ENCODE measurements at regions not wholly inside any gene's neighbourhood (a gene's known extent, or its start where the extent isn't known, plus 50 kb on each side); places are given as distances from the start of the nearest gene placed in this dataset.
A peak's percentile ranks its signal among the peaks of the same experiment; 100 is the strongest.

- H3K4me3 ChIP-seq (ENCODE audit: low read depth, low read length) = no peak overlapping the region
- peaks cover 48% of the 10 kb centered on the region for H3K4me1 ChIP-seq (ENCODE audit: control insufficient read depth, insufficient read depth, low read length)
- no peak overlapping the region for H3K27ac ChIP-seq (ENCODE audit: low read depth, low read length)
- no peaks in the 10 kb centered on the region for H3K27me3 ChIP-seq (ENCODE audit: control insufficient read depth, insufficient read depth, low read length)
- no peak overlapping the region for H3K9ac ChIP-seq (ENCODE audit: low read length)
- H3K36me3 ChIP-seq (ENCODE audit: control insufficient read depth, insufficient read depth, low read length) = no peaks in the 10 kb centered on the region
- no peaks in the 10 kb centered on the region for H3K9me3 ChIP-seq (ENCODE audit: control insufficient read depth, insufficient read depth, low read depth, low read length)
Measured at GRCh38 chr5:125198270-125198974, 452.0 kb upstream of the ZNF608 start.

- H3K27me3 ChIP-seq (ENCODE audit: control insufficient read depth, insufficient read depth, low read length) = no peaks in the 10 kb centered on the region
- no peak overlapping the region for H3K27ac ChIP-seq (ENCODE audit: low read depth, low read length)
- no peak overlapping the region for H3K9ac ChIP-seq (ENCODE audit: low read length)
- H3K9me3 ChIP-seq (ENCODE audit: control insufficient read depth, insufficient read depth, low read depth, low read length) = no peaks in the 10 kb centered on the region
- peaks cover 48% of the 10 kb centered on the region for H3K4me1 ChIP-seq (ENCODE audit: control insufficient read depth, insufficient read depth, low read length)
- H3K36me3 ChIP-seq (ENCODE audit: control insufficient read depth, insufficient read depth, low read length) = no peaks in the 10 kb centered on the region
- H3K4me3 ChIP-seq (ENCODE audit: low read depth, low read length) = no peak overlapping the region
Measured at GRCh38 chr5:125199373-125199772, 452.9 kb upstream of the ZNF608 start.

GRCh38 chr5:125199968-125200865 is 453.8 kb upstream of the ZNF608 start:
- Histone ChIP-seq H3K27ac (ENCODE audit: low read depth, low read length) (no peak overlapping the region), H3K9ac (ENCODE audit: low read length) (peak overlapping the region; percentile 44), H3K9me3 (ENCODE audit: control insufficient read depth, insufficient read depth, low read depth, low read length) (no peaks in the 10 kb centered on the region), H3K4me1 (ENCODE audit: control insufficient read depth, insufficient read depth, low read length) (peaks cover 48% of the 10 kb centered on the region), H3K36me3 (ENCODE audit: control insufficient read depth, insufficient read depth, low read length) (no peaks in the 10 kb centered on the region), H3K4me3 (ENCODE audit: low read depth, low read length) (peak overlapping the region; percentile 48), H3K27me3 (ENCODE audit: control insufficient read depth, insufficient read depth, low read length) (no peaks in the 10 kb centered on the region)

GRCh38 chr5:125200866-125201373 is 454.5 kb upstream of the ZNF608 start:
- H3K4me3 ChIP-seq (ENCODE audit: low read depth, low read length) = peak overlapping the region; percentile 48
- no peaks in the 10 kb centered on the region for H3K9me3 ChIP-seq (ENCODE audit: control insufficient read depth, insufficient read depth, low read depth, low read length)
- H3K9ac ChIP-seq (ENCODE audit: low read length) = no peak overlapping the region
- no peaks in the 10 kb centered on the region for H3K36me3 ChIP-seq (ENCODE audit: control insufficient read depth, insufficient read depth, low read length)
- no peak overlapping the region for H3K27ac ChIP-seq (ENCODE audit: low read depth, low read length)
- peaks cover 45% of the 10 kb centered on the region for H3K4me1 ChIP-seq (ENCODE audit: control insufficient read depth, insufficient read depth, low read length)
- no peaks in the 10 kb centered on the region for H3K27me3 ChIP-seq (ENCODE audit: control insufficient read depth, insufficient read depth, low read length)

- Histone ChIP-seq H3K4me3 (ENCODE audit: low read depth, low read length) (no peak overlapping the region), H3K36me3 (ENCODE audit: control insufficient read depth, insufficient read depth, low read length) (no peaks in the 10 kb centered on the region), H3K27me3 (ENCODE audit: control insufficient read depth, insufficient read depth, low read length) (no peaks in the 10 kb centered on the region), H3K9ac (ENCODE audit: low read length) (no peak overlapping the region), H3K27ac (ENCODE audit: low read depth, low read length) (no peak overlapping the region), H3K9me3 (ENCODE audit: control insufficient read depth, insufficient read depth, low read depth, low read length) (no peaks in the 10 kb centered on the region), H3K4me1 (ENCODE audit: control insufficient read depth, insufficient read depth, low read length) (peaks cover 46% of the 10 kb centered on the region)
Measured at GRCh38 chr5:125201446-125202052, 455.1 kb upstream of the ZNF608 start.

- Histone ChIP-seq H3K36me3 (ENCODE audit: control insufficient read depth, insufficient read depth, low read length) (no peaks in the 10 kb centered on the region), H3K4me1 (ENCODE audit: control insufficient read depth, insufficient read depth, low read length) (peaks cover 39% of the 10 kb centered on the region), H3K9ac (ENCODE audit: low read length) (no peak overlapping the region), H3K27me3 (ENCODE audit: control insufficient read depth, insufficient read depth, low read length) (no peaks in the 10 kb centered on the region), H3K9me3 (ENCODE audit: control insufficient read depth, insufficient read depth, low read depth, low read length) (no peaks in the 10 kb centered on the region), H3K27ac (ENCODE audit: low read depth, low read length) (no peak overlapping the region), H3K4me3 (ENCODE audit: low read depth, low read length) (no peak overlapping the region)
Measured at GRCh38 chr5:125202353-125202752, 455.9 kb upstream of the ZNF608 start.

GRCh38 chr5:125202871-125203438 is 456.5 kb upstream of the ZNF608 start:
- H3K9ac ChIP-seq (ENCODE audit: low read length) = no peak overlapping the region
- H3K4me3 ChIP-seq (ENCODE audit: low read depth, low read length) = no peak overlapping the region
- H3K27me3 ChIP-seq (ENCODE audit: control insufficient read depth, insufficient read depth, low read length) = no peaks in the 10 kb centered on the region
- H3K27ac ChIP-seq (ENCODE audit: low read depth, low read length) = no peak overlapping the region
- no peaks in the 10 kb centered on the region for H3K36me3 ChIP-seq (ENCODE audit: control insufficient read depth, insufficient read depth, low read length)
- no peaks in the 10 kb centered on the region for H3K9me3 ChIP-seq (ENCODE audit: control insufficient read depth, insufficient read depth, low read depth, low read length)
- H3K4me1 ChIP-seq (ENCODE audit: control insufficient read depth, insufficient read depth, low read length) = peaks cover 38% of the 10 kb centered on the region

GRCh38 chr5:125203912-125204311 is 457.5 kb upstream of the ZNF608 start:
- Histone ChIP-seq H3K9ac (ENCODE audit: low read length) (no peak overlapping the region), H3K4me1 (ENCODE audit: control insufficient read depth, insufficient read depth, low read length) (peaks cover 29% of the 10 kb centered on the region), H3K27me3 (ENCODE audit: control insufficient read depth, insufficient read depth, low read length) (no peaks in the 10 kb centered on the region), H3K36me3 (ENCODE audit: control insufficient read depth, insufficient read depth, low read length) (no peaks in the 10 kb centered on the region), H3K9me3 (ENCODE audit: control insufficient read depth, insufficient read depth, low read depth, low read length) (no peaks in the 10 kb centered on the region), H3K4me3 (ENCODE audit: low read depth, low read length) (no peak overlapping the region), H3K27ac (ENCODE audit: low read depth, low read length) (no peak overlapping the region)

GRCh38 chr5:125205601-125206225 is 459.3 kb upstream of the ZNF608 start:
- no peak overlapping the region for H3K9ac ChIP-seq (ENCODE audit: low read length)
- H3K27me3 ChIP-seq (ENCODE audit: control insufficient read depth, insufficient read depth, low read length) = no peaks in the 10 kb centered on the region
- H3K4me1 ChIP-seq (ENCODE audit: control insufficient read depth, insufficient read depth, low read length) = peaks cover 11% of the 10 kb centered on the region
- no peaks in the 10 kb centered on the region for H3K36me3 ChIP-seq (ENCODE audit: control insufficient read depth, insufficient read depth, low read length)
- no peaks in the 10 kb centered on the region for H3K9me3 ChIP-seq (ENCODE audit: control insufficient read depth, insufficient read depth, low read depth, low read length)
- no peak overlapping the region for H3K4me3 ChIP-seq (ENCODE audit: low read depth, low read length)
- no peak overlapping the region for H3K27ac ChIP-seq (ENCODE audit: low read depth, low read length)

- Histone ChIP-seq H3K4me3 (ENCODE audit: low read depth, low read length) (no peak overlapping the region), H3K36me3 (ENCODE audit: control insufficient read depth, insufficient read depth, low read length) (no peaks in the 10 kb centered on the region), H3K4me1 (ENCODE audit: control insufficient read depth, insufficient read depth, low read length) (peaks cover 4% of the 10 kb centered on the region; the same call in 1 of the 2 replicates), H3K9ac (ENCODE audit: low read length) (no peak overlapping the region), H3K27me3 (ENCODE audit: control insufficient read depth, insufficient read depth, low read length) (no peaks in the 10 kb centered on the region), H3K27ac (ENCODE audit: low read depth, low read length) (no peak overlapping the region), H3K9me3 (ENCODE audit: control insufficient read depth, insufficient read depth, low read depth, low read length) (no peaks in the 10 kb centered on the region)
Measured at GRCh38 chr5:125207856-125208255, 461.4 kb upstream of the ZNF608 start.

Data from HUES6 (cell line).